Astrocyte of the cerebellum (primary cell): ENCODE measurements at regions not wholly inside any gene's neighbourhood (a gene's known extent, or its start where the extent isn't known, plus 50 kb on each side); places are given as distances from the start of the nearest gene placed in this dataset.
"Not testable (repeated sequence)": the region's sequence is repeated elsewhere in the genome, so short reads cannot be mapped to it uniquely, and the experiment has no call there.

Source experiments
- DNase-seq: peaks from one replicate; pipeline ENCODE4 v3.0.0-alpha.2; 2011; ENCODE audit warnings: low read depth
- H3K4me3 ChIP-seq: 2 replicates; pipeline ENCODE4 v1.5.1; 2011; ENCODE audit warnings: mild to moderate bottlenecking, low read depth, low read length, moderate library complexity
- in situ Hi-C: cut with HindIII; loops from 2 replicates; pipeline ENCODE4 v1.10.0; 2017; ENCODE audit warnings: low sequenced_read_pairs
- TF ChIP-seq, protein P1 (sequence below): IDR thresholded peaks from 2 replicates; pipeline ENCODE4 v1.5.1; 2012; ENCODE audit warnings: low read length, low read depth, moderate library complexity, mild to moderate bottlenecking; ENCODE audit errors: missing control alignments

DNA sequence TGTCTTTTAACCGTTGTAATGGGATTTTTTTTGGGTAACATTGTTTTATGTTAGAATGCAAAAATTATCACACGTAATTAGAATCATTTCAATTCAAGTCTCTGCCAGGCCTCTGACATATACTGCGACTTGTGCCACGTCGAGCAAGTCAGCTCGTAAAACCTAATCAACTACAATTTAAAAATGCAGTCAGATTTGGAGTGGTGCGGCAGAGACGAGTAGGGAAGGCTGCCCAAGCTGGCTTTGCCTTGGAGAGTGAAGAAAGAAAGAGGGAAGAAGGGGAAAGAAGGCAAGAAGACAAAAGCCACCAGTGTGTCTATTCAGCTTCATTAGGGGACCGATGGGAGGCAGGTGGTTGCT is 110.7 kb downstream of the MIAT start:
- no peak for DNase-seq
- in situ Hi-C loops: no loop called here
- no peak overlapping the region for H3K4me3 ChIP-seq
- TF ChIP-seq, protein P1, sequence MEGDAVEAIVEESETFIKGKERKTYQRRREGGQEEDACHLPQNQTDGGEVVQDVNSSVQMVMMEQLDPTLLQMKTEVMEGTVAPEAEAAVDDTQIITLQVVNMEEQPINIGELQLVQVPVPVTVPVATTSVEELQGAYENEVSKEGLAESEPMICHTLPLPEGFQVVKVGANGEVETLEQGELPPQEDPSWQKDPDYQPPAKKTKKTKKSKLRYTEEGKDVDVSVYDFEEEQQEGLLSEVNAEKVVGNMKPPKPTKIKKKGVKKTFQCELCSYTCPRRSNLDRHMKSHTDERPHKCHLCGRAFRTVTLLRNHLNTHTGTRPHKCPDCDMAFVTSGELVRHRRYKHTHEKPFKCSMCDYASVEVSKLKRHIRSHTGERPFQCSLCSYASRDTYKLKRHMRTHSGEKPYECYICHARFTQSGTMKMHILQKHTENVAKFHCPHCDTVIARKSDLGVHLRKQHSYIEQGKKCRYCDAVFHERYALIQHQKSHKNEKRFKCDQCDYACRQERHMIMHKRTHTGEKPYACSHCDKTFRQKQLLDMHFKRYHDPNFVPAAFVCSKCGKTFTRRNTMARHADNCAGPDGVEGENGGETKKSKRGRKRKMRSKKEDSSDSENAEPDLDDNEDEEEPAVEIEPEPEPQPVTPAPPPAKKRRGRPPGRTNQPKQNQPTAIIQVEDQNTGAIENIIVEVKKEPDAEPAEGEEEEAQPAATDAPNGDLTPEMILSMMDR: no peak

DNA sequence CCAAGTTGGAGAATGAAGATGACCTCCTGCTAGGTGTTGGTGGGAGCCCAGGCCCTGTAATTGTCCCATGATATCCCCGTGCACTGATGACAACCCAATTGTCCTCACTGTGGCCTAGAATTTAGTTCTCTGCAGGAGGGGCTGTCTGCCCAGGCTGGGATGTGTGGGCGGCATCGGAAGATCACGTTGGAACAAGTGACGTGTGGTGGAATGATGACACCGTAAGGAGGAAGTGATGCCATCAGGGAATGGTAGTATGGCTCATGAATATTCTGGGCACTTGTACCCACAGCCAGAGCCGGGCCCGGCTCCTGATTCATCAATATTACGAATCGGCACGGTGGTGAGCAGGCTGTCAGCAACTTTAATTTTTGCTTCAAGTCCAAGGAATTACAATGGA is 111.6 kb downstream of the MIAT start:
- in situ Hi-C loops: no loop called here
- DNase-seq: no peak
- TF ChIP-seq, protein P1: no peak
- no peak overlapping the region for H3K4me3 ChIP-seq

DNA sequence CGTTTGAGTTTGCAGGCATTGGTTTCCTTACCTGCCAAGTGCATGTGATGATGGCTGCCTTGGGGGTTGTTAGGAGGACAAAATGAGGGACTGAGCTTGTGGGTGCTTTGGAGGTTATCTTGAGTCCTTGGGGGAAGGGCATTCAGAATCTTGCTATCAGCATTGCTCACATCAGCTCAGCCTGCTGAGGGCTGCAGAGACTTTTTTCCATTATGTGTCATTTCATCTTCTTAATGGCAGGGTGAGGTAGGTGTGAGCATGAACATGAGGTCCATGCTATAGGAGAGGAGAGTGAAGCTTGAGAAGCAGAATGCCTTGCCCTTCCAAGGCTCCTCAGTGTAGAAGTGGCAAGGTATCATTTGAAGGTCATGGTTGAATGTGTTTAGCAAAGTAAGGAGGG is 112.3 kb downstream of the MIAT start:
- in situ Hi-C loops: no loop called here
- TF ChIP-seq, protein P1: no peak

DNA sequence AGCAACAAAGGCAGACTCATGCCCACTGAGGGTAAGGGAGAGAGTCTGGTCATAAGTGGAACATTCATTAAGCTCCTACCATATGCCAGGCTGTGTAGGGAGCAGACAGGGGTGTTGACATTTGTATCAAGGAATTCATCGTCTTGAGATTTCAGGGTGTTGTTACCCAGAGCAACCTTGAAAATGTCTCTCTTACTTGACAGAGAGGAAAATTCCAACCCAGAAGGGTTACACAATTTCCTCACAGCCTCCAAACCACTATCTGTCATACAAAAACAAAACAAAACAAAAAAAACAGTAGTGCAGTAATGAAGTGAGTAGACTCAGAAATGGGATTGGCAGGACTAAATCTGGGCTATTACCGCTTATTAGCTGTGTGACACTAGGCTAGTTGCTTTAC is 113.2 kb downstream of the MIAT start:
- no peak for DNase-seq
- in situ Hi-C loops: no loop called here
- H3K4me3 ChIP-seq: no peak overlapping the region
- TF ChIP-seq, protein P1: no peak

More for the DNA sequence above, 112.3 kb downstream of the MIAT start:
- no peak overlapping the region for H3K4me3 ChIP-seq
- no peak for DNase-seq

DNA sequence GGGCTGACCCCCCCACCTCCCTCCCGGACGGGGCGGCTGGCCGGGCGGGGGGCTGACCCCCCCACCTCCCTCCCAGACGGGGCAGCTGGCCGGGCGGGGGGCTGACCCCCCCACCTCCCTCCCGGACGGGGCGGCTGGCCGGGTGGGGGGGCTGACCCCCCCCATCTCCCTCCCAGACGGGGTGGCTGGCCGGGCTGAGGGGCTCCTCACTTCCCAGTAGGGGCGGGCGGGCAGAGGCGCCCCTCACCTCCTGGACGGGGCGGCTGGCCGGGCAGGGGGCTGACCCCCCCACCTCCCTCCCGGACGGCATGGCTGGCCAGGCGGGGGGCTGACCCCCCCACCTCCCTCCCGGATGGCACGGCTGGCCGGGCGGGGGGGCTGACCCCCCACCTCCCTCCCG is 115.7 kb downstream of the MIAT start:
- DNase-seq, in situ Hi-C loops, H3K4me3 ChIP-seq: not testable (repeated sequence)

DNA sequence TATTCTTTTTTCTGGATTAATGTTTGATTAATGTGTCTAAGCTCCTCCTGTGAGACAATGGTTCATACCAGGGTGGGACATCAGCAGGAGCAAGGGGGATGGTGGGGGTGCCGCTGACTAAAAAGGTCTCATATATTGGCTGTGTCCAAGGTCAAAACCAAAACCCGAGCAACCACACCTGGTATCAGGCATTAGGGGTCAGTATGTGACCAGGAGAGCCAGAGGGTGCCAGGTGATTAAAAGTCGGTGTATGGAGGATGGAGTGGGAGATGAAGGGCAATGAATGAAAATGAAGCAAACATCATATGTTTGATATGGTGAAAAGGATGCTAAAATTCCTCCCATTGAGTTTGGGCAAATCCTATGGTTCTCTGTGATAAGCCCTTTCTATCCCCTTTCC is 118.0 kb downstream of the MIAT start:
- TF ChIP-seq, protein P1: no peak
- no peak for DNase-seq
- H3K4me3 ChIP-seq: no peak overlapping the region
- in situ Hi-C loops: no loop called here

DNA sequence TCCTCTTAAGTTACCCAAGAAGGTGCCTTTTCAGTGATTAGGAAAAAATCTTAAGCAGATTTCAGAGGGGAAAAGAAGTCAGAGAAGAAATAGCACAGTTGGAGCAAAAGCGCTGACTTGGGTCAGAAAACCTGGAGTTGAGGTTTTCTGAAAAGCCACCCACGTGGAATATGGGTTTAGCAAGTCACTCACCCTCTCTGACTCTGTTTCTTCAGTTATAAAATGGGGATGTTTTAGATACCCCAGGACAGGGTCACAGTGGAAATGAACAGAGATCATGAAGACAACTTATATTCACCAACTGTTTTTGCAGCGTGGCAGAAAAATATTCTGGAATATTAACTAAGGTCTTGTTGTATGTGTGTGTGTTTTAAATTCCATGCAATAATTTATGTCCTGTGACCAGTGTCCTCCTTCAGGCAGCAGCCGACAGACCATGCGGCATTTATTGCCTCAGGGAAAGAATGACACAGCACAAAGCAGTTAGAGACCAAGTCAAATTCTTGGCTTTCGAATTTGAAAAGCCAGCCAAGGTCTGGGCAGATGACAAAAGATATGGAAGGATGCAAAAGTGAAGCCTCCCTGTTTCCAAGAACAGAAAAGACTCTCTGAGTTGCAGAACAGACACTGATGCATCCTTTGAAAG is 119.9 kb downstream of the MIAT start:
- no peak for DNase-seq
- in situ Hi-C loops: no loop called here
- TF ChIP-seq, protein P1: no peak
- H3K4me3 ChIP-seq: no peak overlapping the region
